OCI-LY7 (cell line): ENCODE measurements at regions not wholly inside any gene's neighbourhood (a gene's known extent, or its start where the extent isn't known, plus 50 kb on each side); places are given as distances from the start of the nearest gene placed in this dataset.

ENCODE experiments used
- EZH2phosphoT487 ChIP-seq: fragments of 200-600 bp; sonication (generic); IDR thresholded peaks from 2 replicates; pipeline ENCODE4 v1.6.1; 2018; ENCODE audit warnings: low read depth, borderline replicate concordance, mild to moderate bottlenecking, mixed run types, antibody characterized with exemption, low read length, moderate library complexity, mixed read lengths
- TF ChIP-seq, protein P1 (sequence below): fragments of 200-600 bp; sonication (generic); conservative IDR thresholded peaks from 2 replicates; pipeline ENCODE4 v1.5.1; 2014; ENCODE audit warnings: mild to moderate bottlenecking, antibody characterized with exemption, low read length, moderate library complexity, mixed read lengths

DNA sequence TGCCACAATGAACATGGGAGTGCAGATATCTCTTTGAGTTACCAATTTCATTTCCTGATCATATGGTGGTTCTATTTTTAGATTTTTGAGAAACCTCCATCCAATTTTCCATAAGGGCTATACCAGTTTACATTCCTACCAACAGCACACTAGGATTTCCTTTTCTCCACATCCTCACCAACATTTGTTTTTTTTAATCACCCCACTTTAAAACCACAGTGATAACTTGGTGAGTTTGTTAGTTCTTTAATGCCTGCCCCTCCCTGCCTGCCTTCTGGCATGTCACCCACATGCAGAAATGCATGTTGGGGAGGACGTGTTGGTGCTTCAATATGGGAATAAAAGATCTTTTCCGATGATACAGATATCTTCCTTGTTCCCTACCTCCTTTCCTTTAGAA lies 167.9 kb downstream of the CAND1 start:
- TF ChIP-seq, protein P1, sequence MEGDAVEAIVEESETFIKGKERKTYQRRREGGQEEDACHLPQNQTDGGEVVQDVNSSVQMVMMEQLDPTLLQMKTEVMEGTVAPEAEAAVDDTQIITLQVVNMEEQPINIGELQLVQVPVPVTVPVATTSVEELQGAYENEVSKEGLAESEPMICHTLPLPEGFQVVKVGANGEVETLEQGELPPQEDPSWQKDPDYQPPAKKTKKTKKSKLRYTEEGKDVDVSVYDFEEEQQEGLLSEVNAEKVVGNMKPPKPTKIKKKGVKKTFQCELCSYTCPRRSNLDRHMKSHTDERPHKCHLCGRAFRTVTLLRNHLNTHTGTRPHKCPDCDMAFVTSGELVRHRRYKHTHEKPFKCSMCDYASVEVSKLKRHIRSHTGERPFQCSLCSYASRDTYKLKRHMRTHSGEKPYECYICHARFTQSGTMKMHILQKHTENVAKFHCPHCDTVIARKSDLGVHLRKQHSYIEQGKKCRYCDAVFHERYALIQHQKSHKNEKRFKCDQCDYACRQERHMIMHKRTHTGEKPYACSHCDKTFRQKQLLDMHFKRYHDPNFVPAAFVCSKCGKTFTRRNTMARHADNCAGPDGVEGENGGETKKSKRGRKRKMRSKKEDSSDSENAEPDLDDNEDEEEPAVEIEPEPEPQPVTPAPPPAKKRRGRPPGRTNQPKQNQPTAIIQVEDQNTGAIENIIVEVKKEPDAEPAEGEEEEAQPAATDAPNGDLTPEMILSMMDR: no peak
- TF ChIP-seq EZH2phosphoT487: no peak
